Gastroesophageal sphincter (tissue), 3 donors: ENCODE measurements at regions not wholly inside any gene's neighbourhood (a gene's known extent, or its start where the extent isn't known, plus 50 kb on each side); places are given as distances from the start of the nearest gene placed in this dataset.

ENCODE experiments used
- CTCF ChIP-seq, 4 experiments: fragments of 200-600 bp in 2 of 4; fragments of 450-650 bp in 2 of 4; sonication (generic) in 1 of 4; IDR thresholded peaks; one replicate each; pipeline ENCODE4 v1.5.1; 2017 to 2019; ENCODE audit warnings: antibody characterized with exemption in 4 of 4, mild to moderate bottlenecking in 2 of 4, moderate library complexity in 2 of 4
- POLR2A ChIP-seq, 2 donors: fragments of 450-650 bp; IDR thresholded peaks; one replicate each; pipeline ENCODE4 v1.6.1; 2017; ENCODE audit warnings: antibody characterized with exemption in 2 of 2, mild to moderate bottlenecking in 2 of 2, moderate library complexity in 1 of 2

GRCh38 chr3:181564222-181564621 is 147.5 kb upstream of the SOX2 start:
- no peak for TF ChIP-seq POLR2A (IDR thresholded peaks at IDR 0.05)
- no peak for TF ChIP-seq CTCF (IDR thresholded peaks at IDR 0.05)
